HCEC 1CT (cell line): ENCODE measurements at regions not wholly inside any gene's neighbourhood (a gene's known extent, or its start where the extent isn't known, plus 50 kb on each side); places are given as distances from the start of the nearest gene placed in this dataset.

Experiments used
- DNase-seq: peaks from one replicate; pipeline ENCODE4 v3.0.0-alpha.2; 2017

DNA sequence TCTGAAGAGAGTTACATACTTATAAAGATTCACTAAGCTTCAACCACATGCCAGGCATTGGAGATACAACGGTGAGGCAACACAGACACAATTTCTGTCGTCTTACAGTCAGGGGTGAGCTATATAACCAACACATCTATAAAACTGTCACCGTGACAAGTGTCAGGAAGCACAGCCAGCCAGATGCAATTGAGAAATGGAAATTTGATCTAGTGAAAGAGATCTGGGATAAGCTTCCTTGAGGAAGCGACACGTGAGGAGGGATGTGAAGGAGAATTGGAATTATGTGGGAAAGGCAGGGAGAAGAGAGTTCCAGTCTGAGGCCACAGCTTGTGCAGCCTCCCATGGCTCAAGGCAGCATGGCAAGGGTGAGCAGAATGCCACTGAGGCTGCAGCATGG lies 50.9 kb upstream of the ZNF354B start:
- DNase-seq = no peak

DNA sequence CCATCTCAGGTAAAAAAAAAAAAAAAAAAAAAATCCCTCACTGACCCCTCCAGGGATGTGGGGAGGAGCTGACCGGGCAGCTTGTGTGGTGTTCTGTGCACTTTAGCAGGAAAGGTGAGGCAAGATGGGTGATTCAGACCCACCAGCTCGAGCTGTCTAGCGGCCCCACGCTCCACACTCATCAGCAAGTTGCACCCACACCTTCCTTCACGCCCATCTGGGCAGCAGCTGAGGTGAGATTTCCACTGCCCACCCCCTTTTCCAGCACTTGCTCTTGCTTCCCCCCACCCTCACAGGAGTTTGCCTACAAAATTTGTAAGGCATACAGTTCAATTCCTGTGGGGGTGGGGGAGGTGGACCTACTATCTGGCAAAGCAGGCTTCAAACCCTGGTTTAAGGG lies 58.7 kb upstream of the ZNF354B start:
- no peak for DNase-seq

DNA sequence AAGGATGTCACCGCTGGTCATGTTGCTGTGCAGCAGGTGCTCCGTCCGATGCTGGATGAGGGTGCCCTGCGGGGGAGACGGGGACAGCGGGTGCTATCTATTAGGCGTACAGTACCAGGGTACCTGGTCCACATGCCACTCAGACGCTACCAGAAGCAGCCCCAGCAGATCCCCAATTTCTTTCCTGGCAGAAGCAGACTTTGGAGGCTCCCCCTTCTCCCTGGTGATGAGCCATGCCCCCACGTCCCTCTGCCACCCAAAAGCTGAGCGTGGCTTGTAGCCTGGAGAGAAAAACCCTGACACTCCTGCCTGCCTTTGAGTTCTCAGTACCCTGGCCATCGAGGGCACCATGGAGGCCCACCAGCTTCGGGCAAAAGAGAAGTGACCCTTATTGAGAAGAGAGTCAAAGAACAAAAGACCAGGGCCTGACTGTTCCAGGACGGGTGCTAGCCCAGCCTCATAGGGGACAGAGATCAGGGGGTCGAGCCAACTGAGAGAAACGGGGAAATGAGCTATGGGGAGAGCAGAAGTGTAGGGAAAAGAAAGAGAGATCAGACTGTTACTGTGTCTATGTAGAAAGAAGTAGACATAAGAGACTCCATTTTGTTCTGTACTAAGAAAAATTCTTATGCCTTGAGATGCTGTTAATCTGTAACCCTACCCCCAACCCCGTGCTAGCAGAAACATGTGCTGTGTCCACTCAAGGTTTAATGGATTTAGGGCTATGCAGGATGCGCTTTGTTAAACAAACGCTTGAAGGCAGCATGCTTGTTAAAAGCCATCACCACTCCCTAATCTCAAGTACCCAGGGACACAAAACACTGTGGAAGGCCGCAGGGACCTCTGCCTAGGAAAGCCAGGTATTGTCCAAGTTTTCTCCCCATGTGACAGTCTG lies 62.0 kb upstream of the ZNF354B start:
- DNase-seq = no peak

DNA sequence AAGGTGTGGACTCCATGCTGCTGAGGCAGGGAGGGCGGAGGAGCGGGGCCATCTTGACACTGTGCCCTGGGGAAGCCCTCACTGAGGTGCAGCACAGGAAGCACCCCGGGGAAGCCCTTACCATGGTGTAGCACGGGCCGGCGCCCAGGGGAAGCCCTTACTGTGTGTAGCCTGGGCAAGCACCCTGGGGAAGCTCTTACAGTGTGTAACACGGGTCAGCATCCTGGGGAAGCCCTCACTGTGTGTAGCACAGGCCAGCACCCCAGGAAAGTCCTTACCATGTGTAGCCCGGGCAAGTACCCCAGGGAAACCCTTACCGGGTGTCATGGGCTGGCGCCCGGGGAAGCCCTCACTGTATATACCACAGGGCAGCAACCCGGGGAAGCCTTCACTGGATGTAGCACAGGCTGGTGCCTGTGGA lies 62.6 kb upstream of the ZNF354B start:
- no peak for DNase-seq

DNA sequence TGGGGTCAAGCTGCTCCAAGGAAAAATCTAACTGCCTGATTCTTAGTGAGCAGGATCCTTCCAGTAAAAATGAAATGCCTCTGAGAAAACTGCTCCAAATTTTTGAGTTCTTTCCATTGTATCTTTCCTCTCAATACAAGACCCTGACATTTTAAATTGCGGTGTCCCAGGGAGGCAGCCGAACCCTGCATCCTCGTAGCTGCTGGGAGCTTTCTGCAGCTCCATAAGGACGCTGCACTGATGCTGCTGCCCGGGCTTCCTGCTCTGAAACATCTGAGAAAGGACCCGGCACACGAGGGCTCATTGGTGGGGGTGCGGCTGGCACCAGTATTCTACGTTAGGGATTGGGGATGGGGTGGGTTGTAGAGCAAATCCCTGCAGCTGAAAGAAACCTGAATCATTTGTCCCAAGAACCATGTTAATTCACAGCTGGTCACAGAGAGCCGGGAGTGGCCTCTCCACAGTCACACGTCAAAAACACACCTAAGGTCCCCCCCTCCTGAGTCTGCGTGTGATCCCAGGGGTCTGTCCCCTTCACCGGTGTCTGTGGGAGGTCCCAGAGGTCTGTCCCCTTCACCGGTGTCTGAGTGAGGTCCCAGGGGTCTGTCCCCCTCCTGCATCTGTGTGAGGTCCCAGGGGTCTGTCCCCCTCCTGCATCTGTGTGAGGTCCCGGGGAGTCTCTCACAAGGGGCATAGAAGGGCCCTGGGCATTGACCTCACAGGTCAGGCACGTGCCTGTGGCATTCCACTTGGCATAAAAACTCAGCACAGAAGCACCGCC lies 63.4 kb upstream of the ZNF354B start:
- no peak for DNase-seq

DNA sequence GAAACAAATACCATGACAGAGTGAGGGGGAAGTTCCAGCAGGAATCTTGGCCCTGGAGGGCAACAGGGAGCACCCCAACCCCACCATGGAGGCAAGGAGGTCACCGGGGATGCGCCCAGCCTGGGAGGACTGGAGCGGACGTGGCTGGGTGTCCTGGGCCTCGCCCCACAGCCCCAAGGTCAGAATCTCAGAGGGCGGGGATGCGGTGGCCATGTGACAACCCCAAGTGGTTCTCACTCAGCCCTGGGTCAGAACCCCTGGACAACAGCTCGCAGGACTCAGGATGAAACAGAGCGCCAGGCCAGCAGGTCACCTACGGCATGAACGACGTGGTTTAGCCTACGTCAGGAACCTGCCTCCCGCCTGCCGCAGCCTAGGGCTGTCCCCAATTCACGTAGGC lies 64.0 kb upstream of the ZNF354A start:
- DNase-seq = no peak

DNA sequence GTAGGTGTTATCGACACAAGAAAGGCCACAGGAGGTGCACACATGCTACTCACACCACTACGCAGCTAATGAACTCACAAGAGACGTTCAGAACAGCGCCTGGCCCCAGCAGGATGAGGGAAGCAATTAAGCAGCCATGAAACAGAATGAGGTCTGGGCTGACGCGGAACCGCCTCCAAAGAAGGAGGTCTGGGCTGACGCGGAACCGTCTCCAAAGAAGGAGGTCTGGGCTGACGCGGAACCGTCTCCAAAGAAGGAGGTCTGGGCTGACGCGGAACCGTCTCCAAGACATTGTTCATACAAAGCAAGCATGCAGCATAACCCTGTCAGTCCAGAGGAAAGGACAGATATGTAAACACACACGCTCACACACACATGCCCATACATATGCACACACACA lies 63.2 kb upstream of the ZNF354A start:
- DNase-seq = no peak

DNA sequence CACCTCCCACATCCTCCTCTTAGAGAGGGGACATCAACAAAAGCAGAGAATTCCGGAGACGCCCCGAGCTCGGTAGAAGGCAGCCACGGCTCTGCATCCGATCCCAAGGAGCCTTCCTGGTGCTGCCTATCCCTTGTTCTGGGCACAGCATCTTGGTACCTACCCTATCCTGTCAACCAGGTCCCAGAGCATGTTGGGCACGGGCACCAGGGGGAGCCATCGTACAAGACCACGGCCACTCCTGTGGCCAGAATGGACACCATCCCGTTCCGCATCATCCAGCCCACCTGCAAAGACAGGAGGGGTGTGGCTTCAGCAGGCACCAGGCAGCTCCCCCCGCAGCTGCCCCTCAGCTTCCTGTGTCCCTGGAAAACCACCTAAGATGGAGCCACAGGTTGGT lies 62.7 kb upstream of the ZNF354A start:
- DNase-seq = no peak

DNA sequence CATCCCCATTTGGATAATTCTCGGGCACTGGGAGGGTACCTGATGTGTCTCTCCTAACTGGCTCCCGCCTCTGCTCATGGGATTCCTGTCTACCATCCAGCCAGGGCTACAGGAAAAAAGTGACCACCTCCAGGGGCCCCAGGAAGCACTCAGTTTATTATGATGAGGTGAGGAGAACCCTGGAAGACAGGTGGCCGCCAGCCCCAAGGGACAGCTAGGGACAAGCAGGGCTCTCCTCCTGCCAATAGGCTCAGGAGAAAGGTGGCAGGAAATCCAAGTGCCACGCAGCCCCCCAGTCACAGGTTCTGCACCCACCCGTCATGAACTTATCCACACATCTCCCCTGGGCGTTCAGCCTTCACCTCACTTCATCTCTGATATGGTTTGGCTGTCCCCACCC lies 61.5 kb upstream of the ZNF354A start:
- no peak for DNase-seq

DNA sequence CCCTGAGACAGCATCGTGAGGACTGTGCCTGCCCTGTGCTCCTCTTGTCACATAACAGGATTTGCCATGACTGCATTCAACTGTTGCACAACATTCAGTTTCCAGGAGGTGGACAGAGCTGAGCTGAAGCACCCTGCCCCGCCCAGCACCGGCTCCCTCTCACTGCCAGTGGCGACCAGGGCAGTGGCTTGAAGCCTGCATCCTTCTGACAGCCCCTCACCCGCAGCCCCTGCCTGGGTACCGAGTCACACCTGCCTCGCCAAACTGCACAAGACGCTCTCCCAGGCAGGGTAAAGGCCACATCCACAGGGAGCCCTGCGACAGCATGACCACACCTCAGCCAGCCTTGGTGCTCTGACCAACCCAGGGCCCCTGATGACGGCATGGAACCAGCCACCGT lies 59.9 kb upstream of the ZNF354A start:
- DNase-seq = no peak

DNA sequence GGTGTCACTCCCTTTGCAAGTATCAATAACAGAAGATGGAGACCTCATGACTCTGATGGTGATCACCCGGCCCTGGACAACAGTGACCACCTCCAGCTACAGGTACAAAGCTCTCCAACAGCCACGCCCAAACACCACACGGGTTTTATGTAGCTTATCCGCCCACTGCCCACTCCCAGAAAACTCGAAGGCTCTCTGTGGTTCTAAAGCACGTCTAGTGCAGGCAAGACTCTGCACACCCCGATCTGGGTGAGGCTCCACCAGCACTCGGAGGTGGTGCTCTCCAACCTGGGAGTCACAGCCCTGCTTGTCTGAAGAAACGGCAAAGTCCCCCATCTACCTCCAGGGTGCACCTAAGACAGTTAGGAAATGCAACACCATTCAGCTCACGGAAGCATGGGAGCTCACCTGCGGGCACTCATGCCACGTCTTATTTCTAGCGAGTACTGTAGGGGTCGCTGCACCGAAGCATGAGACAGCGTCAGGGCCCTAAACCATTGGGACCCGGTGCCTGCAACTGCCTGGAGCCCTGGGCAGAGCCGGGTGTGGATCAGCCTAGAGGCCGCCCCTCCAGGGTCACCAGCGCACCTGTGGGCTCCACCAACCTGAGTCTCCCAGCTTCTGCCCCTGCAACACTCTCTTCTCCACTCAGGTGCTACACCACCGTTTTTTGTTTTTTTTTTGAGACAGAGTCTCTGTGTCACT lies 58.1 kb upstream of the ZNF354A start:
- DNase-seq = no peak

DNA sequence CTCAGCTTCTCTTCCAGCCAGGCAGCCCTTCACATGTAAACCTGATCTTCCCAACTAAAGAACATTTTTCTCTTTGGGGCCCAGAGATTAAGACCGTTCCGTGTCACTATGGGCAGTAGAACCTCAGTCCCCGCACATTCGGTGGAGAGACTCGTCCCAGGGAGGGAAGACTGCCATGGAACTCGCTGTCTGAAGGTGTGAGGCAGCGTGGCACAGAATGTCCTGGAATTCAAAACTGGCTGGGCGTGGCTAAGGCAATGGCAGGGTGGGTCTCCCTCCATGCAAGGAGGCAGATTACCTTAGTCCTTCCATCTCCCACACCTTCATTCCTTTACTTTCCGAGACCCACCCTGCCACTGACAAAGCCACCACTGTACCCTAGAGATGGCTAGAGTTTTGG lies 57.4 kb upstream of the ZNF354A start:
- no peak for DNase-seq

DNA sequence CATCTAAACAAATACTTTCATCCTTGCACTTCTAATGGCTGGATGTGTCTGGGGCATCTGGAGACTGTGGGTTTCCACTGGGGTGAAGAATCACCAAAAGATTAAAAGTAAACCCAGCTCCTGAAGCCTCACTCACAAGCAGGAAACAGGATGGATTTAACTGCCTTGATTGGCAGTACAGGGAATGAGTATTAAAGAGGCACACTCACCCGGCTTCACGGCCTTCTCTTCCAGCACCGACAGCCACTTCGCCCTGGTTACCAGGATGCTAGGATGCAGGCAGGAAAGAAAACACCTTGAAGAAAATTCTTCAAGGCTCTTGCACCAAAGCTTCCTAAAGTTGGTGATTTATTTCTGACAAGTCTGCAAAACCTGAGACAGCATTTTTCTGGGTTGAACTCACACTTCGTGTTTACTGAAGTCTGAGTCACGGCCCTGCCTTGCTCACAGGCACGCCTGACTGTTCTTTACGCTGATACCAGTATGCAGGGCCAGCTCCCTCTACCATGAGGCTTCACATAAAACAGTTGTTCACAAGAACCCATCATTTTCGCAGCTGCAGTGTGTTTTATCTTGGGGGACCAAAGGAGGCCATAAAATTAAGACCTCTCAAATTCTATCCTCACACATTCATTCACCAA lies 56.5 kb upstream of the ZNF354A start:
- peak; percentile 68 for DNase-seq

DNA sequence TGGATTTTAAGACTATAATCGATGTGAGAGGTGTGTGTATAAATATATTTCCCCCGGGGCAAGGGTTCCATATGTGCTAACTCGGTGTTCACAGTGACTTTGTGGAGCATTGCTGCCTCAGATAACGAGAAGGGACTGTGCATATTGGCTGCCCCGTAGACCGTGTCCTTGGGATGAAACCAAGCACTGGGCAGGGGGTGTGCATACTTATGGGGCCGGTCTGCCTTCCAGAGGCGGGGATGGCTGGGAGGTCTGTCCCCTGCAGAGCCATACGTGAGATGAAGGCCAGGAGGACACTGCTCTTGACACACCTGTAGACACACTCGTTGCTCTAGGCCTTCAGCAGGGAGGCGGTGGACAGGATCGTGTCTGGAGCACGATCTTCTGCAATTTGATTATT lies 56.0 kb upstream of the ZNF354A start:
- DNase-seq = no peak

DNA sequence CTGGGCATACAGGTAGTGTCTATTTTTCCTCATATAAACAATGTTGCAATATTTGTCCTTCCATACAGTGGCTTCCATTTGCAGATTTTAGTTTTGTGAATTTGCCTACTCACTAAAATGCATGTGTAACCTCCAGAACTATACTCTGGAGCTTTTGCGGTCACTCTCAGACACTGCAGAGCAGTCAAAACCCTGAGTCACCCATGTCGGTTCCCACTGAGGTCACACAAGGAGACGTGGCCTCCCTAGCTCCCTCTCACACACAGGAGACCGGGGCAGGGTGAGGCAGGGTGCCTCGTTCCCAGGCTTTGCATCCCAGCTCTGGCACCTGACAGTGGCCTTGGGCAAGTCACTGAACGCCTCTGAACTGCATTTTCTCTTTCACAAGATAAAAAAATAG lies 55.5 kb upstream of the ZNF354A start:
- DNase-seq = no peak

DNA sequence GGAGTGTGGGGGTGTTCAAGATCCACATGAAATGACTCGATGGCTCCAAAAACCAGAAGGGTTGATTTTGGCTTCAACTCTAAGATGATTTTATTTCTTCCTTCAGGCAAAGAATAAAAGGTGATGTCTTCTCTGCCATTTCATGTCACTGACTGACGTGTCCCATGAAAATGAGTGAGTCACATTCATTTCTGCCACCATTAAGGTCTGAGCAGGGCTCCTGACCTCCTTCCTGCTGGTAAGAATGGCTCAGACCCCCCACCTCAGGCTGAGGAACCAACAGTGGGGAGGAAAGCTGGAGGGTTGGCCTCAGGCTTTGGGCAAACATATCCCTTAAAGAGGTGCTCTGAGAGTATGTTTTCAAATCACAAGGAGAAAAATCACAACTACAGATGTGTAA lies 53.9 kb upstream of the ZNF354A start:
- DNase-seq = no peak

DNA sequence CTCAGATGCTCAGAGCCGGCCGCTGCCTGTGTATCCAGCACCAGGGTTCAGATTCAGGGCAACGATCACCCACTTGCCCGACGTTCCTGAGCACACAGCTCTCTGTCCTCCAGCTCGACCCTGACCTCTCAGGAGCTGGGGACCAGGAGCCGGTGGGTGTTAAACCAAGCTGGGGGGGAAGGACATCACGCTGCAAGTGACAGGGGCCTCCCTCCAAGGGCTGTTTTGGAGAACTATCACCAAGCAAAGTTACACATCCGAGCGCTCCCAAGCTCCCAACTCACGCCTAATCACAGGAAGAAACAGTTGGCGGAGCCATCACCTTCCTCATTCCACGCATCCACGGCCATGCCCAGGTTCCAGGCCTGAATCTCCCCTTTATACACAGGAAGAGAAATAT lies 51.5 kb upstream of the ZNF354A start:
- DNase-seq = no peak

DNA sequence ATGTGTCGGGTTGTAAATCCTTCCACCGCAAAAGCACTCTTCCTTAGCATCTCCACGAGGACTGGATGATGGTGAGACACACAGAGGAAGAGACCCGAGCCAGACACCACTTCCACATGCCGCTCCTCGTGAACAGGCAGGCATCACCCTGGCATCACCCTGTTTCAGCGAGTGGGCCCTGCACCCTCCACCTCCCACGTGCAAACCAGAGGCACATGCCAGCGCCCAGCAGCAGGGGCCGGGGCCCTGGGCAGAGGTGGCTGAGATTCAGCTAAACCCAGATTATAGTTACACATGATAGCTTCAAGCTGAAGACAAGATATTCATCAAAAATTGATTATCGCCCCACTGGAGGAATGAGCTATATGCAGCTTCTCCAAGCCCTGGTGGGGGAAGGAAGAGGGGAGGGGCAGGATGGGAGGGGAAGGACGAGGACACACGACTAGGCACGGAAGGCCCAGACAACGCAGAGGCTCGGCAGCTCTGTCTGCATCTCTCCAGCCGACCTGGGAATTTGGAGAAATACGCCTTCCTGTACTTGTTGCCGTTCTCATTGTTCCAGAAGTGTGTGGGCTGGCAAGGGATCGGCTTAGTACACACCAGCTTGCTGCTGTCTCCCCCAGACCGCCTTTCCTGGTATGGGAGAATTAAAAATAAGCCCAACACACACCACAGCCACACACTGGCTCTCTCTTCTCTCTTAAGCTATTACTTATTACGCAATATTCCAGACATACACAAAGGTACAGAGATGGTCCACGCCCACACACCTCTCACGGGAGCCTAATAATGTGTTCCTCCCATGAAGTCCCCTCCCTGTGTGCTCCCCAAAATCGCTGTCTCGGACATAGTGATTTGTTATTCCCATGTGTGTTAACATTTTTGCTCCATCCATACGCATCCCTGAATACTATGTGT lies 50.4 kb upstream of the ZNF354A start:
- no peak for DNase-seq
